ENCODE measurements at regions not wholly inside any gene's neighbourhood (a gene's known extent, or its start where the extent isn't known, plus 50 kb on each side); places are given as distances from the start of the nearest gene placed in this dataset.
A peak's percentile ranks its signal among the peaks of the same experiment; 100 is the strongest.

DNA sequence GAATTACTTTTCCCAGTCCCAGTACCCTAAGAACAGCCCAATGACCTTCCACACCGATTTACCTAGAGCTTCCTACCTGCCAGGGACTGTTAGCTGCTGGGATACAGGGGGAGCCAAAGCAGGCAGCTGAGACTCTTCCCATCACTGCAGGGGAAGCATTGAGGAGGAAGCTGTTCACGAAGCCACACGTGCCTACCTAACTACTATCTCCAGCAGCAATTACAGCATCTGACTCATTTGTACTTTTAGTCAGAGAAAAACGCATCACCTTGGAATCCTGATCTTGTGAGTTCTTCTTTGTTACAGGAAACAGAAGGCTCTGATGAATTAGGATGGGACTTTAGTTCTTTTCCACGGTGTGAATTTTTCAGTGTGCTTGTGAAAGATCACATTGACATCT lies 113.7 kb upstream of the DHX40 start:
- no peak for DNase-seq (ENCODE audit: extremely low read depth in 1 of 11, low read depth in 9 of 11, low spot score in 4 of 11)

DNA sequence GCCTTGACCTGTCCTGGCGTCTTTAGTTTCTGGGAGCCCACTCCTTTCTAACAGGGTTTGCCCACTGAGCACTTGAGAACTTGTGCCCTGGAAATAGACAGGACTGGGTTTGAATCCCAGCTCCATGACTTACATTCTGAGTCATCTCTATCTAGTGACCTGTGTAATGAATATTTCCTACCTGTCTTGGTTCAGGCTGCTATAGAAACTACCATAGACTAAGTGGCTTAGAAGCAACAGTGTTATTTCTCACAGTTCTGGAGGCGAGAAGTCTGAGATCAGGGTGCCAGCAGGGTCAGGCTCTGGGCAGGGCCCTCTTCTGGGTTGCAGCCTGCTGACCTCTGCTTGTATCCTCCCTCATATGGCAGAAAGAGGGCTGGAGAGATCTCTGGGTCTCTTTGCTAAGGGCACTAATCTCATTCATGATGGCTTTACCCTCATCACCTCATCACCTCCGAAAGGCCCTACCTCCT lies 110.7 kb upstream of the DHX40 start:
- no peak for DNase-seq (ENCODE audit: extremely low read depth in 1 of 11, low read depth in 9 of 11, low spot score in 4 of 11)

DNA sequence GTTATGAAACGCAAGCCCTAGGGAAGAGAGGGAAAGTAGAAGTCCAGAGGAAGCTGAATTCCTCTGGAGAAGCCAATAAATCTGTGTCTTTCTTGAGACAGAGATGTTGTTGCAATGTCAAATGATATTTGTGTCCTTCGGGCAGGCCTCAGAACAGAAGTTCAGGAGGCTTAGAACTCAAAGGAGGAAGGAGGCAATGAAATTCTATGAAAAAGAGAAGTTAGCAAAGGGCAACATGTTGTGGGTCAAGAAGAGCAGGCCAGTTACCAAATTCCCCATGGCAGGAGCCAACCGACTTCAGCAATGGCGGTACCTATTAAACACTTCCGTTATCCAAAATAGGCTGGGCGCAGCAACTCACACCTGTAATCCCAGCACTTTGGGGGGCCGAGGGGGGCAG lies 109.0 kb upstream of the DHX40 start:
- DNase-seq (ENCODE audit: extremely low read depth in 1 of 11, low read depth in 9 of 11, low spot score in 4 of 11) = no peak

DNA sequence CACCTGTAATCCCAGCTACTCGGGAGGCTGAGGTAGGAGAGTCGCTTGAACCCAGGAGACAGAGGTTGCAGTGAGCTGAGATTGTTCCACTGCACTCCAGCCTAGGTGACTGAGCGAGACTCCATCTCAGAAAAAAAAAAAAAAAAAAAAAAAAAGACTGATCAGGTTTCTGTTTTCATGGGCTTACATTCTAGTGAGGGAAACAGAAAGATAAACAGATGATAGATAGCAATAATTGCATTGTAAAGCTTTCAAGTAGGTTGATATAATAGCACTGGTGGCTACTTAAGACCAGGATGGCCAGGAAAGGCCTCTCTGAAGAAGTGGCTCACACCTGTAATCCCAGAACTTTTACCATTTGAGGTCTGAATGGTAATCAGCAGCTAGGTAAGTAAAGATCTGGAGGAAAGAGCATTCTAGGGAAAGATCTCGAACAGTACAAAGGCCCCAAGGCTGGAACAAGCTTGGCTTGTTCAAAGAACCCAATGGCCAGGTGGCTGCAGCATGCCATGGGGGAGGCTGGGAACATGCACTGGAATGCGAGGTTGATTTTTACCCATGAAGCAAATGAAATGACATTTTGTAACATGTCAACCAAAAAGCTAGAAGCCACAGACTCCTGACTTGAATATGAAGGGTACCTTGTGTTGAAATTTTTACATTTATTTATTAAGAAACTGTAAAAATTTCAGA lies 108.3 kb upstream of the DHX40 start:
- no peak for DNase-seq (ENCODE audit: extremely low read depth in 1 of 11, low read depth in 9 of 11, low spot score in 4 of 11)

DNA sequence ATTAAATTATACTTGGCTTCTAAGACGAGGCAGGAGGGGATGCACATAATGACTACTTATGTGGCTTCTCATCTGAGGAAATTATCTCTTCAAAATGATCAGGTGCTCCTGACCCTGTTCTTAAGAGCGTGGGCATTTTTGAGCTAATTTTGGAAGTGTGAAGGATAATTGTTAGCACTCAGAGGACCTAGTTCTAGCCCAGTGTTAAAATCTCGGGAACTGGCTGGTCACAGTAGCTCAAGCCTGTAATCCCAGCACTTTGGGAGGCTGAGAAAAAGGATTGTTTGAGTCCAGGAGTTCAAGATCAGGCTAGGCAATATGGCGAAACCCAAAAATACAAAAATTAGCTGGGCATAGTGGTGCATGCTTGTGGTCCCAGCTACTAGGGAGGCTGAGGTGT lies 103.0 kb upstream of the DHX40 start:
- no peak for DNase-seq (ENCODE audit: extremely low read depth in 1 of 11, low read depth in 9 of 11, low spot score in 4 of 11)

DNA sequence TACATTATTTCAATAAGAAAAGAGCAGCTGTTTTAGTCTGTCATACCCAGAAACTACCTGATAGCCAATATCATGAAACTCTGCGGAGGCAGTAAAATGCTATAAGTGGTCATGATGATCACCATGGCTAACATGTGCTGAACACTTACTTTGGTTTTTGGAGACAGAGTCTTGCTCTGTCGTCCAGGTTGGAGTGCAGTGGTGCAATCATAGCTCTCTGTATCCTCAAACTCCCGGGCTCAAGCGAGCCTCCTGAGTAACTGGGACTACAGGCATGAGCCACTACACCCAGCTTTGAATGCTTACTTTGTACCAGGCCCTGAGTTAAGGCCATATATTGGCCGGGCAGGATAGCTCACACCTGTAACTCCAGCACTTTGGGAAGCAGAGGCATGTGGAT lies 101.2 kb upstream of the DHX40 start:
- DNase-seq (ENCODE audit: extremely low read depth in 1 of 11, low read depth in 9 of 11, low spot score in 4 of 11) = no peak

DNA sequence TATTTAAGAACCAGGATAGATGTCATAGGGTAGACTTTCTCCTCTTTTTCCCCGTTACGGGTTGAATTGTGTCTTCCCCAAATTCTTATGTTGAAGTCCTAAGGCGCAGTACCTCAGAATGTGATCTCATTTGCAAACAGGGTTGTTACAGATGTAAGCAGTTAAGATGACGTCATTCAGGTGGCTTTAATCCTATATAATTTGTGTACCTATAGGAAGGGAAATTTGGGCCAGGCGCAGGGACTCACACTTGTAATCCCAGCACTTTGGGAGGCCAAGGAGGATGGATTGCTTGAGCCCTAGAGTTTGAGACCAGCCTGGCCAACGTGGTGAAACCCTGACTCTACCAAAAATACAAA lies 99.5 kb upstream of the DHX40 start:
- DNase-seq (ENCODE audit: extremely low read depth in 1 of 11, low read depth in 9 of 11, low spot score in 4 of 11) = no peak

DNA sequence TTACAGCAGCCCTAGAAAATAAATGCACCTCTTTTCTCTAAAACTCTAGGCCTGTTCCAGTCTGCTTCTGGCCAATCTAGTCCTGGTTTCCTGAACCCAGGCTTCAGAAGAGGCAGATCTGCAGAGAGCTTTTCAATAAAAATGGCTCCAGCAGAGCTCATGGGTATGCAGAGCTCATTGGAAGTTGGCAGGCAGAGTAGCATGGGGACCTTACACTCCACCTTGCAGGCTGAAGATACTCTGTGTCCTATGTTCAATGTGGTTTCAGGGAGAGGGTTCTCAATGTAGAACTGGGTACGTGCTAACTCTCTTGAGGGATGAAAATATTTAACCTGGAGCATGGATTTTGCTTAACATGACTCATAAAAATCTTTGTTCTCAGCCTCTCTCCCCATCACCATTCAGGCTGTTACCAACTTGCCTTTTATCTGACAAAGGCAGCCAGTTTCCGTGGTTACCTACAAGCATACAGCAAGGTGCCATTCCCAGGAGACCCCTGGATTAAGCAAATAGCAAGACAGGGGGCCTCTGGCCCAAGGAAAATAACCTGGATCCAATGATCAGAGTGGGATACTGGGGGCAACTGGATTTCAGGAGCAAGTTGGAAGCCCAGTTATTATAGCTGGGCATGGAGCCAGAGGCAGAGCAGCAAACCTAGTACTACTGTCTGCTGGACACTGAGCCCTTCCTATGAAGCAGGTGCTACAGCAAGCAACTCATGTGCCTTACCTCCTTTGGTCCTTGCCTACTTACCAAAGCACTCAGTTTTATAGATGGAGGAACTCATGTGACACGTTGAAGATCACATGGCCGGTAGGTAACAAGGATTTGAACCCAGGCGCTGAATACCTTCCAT lies 98.2 kb upstream of the DHX40 start:
- DNase-seq (ENCODE audit: extremely low read depth in 1 of 11, low read depth in 9 of 11, low spot score in 4 of 11) = no peak

DNA sequence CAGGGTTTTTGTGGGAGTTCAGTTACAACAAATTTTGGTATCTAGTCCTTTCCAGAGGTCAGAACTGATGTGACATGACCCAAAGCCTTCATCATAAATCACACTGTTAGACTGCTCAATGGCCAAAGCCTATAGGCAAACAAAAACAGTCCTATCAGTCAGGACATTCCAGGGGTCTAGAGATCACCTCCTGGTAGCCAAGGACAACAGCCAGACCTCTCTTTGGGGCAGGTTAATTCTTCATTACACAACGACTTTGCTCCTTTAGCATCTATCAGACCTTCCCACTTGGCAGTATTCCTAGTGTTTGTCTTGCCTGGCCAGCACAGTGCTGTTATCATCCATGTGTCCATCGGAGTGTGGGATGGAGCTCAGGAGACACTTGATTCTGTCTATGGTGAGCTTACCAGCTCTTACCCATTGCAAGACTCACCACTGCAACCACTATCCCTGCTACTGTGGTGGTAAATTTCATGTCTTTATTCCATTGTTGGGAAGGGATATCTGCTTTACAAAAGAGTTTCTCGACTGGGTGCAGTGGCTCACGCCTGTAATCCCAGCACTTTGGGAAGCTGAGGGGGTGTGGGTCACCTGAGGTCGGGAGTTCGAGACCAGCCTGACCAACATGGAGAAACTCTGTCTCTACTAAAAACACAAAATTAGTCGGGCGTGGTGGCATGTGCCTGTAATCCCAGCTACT lies 95.5 kb upstream of the DHX40 start:
- DNase-seq (ENCODE audit: extremely low read depth in 1 of 11, low read depth in 9 of 11, low spot score in 4 of 11) = no peak

DNA sequence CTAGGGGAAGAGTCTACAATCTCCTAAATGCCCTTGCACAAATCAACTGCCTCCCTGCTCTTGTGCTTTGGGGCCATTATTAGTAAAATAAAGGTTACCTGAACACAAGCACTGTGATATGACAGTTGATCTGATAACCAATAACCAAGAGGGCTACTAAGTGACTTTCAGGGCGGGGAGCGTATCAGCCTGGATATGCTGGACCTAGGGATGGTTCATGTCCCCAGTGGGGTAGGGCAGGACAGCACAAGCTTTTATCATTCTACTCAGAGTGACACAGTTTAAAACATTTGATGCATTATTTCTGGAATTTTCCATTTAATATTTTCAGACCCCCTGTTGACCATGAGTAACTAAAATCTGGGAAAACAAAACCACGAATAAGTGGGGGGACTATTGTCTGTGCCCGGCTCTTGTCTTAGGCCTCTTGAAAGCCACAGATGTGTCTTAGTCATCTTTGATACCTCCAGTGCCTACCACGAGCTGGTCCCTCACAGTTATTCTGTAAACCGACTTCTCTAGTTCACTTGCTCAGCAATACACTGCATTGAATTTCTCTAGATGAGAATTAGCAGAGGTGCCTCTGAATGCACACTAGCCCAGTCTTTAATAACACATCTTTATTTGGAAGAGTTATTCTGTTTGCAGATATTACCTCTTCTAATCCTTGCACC lies 94.6 kb upstream of the DHX40 start:
- no peak for DNase-seq (ENCODE audit: extremely low read depth in 1 of 11, low read depth in 9 of 11, low spot score in 4 of 11)

DNA sequence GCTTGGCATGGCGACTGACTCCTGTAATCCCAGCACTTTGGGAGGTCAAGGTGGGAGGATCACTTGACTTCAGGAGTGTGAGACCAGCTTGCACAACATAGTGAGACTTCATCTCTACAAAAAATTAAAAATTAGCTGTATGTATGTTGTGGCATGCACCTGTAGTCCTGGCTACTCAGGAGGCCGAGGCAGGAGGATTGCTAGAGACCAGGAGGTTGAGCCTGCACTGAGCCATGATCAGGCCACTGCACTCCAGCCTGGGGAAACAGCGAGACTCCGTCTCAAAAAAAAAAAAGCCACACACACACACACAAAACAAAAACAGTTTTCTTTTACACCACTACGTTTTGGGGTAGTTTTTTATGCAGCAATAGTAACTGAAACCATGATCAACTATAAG lies 89.0 kb upstream of the DHX40 start:
- DNase-seq (ENCODE audit: extremely low read depth in 1 of 11, low read depth in 9 of 11, low spot score in 4 of 11) = no peak

DNA sequence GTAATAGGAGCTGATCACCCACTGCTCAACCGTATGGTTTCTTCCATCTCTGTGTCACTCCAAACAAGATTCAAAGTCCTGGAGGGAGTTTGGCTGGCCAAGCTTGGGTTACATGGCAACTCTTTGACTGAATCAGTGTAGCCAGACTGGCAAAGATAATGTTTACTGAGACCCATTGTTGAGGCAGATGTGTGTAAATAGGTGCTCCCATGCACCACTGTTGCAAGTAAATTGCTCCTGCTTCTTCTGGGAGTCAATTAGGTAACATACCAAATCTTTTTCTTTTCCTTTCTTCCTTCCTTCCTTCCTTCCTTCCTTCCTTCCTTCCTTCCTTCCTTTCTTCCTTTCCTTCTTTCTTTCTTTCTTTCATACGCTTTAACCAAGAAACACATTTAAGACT lies 86.3 kb upstream of the DHX40 start:
- DNase-seq (ENCODE audit: extremely low read depth in 1 of 11, low read depth in 9 of 11, low spot score in 4 of 11) = no peak

DNA sequence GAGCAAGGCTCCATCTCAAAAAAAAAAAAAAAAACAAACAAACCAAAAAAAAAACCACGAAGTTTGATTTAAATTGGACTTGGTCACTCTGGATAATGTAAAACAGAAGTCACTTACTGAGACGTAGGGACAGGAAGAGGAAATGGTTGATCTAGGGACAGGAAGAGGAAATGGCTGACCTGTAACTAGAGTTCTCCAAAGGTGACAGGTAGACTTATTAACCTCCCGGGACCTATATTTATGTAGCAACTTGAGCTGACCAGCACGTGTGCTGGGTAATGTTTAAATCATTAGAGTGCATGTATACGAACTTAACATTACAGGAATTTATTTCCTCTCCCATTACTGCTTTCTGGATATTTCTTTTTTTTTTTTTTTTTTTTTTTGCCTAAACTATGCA lies 81.5 kb upstream of the DHX40 start:
- peak in 4 of 11 donors; percentile 28 to 49 (median 46) for DNase-seq (ENCODE audit: extremely low read depth in 1 of 11, low read depth in 9 of 11, low spot score in 4 of 11)

DNA sequence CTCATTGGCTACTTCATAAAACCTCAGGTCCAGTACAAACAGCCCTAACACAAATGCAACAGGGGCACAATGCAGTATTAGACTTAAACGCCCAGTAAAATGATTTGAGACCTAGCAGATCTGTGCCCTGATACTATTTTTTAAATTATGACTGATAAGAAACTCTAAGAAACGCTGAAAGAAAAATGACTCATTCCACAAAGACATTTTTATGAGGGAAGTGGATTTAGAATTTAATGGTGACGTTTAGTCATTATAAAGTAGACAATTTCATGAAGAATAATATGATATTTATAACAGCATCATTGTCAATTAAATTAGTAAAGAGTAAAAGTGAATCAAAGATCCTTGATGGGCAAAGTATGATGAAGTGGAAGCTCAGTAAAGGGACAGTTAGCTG lies 80.4 kb upstream of the DHX40 start:
- no peak for DNase-seq (ENCODE audit: extremely low read depth in 1 of 11, low read depth in 9 of 11, low spot score in 4 of 11)

DNA sequence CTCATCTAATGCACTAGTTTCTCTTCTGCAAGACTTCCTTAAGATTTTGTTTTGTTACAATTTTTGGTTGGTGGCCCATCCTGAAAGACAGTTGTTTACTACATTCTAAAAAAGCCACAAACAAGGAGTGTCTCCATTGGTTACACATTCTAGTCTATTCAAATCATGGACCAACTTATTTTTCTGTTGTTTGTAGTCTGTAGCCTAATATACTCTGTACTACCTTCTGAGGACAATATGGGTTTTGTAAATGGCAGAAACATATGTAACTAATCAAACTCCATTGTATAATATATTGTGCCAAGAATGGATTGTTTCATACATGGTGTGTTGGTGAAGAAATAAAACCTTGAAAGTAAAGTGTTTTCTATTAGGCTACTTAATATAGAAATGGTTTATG lies 79.5 kb upstream of the DHX40 start:
- DNase-seq (ENCODE audit: extremely low read depth in 1 of 11, low read depth in 9 of 11, low spot score in 4 of 11) = no peak

DNA sequence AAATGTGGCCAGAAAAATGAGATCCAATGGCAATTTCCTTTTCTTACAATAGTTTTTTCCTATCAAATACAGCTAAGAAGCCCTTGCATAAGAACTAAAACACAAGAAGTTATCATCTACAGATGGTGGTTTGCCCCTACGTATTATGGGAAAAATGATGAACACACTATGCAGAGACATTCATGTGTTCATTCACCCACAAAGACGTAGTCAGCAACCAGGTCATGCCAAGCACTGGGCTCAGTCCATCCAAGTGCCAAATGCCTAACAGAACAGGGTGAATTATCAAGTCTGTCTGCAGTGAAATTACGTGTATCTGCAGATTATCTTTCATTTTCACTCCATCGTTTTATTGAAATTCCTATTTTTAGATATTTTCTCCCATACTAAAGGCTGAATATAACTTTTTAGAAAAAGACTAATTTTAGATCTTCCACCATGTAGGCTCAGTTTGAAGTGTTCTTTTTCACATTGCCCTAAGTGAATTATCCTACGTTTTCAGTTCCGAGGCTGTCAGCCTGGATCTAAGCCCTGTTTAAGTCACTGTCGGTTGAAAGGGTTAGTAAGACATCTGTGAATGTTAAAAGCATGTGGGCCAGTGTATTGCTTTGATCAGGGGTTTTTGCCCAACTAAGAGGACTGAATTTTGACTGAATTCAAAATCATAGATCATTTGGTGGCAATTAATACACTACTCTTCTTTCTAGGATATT lies 78.1 kb upstream of the DHX40 start:
- DNase-seq (ENCODE audit: extremely low read depth in 1 of 11, low read depth in 9 of 11, low spot score in 4 of 11) = no peak

DNA sequence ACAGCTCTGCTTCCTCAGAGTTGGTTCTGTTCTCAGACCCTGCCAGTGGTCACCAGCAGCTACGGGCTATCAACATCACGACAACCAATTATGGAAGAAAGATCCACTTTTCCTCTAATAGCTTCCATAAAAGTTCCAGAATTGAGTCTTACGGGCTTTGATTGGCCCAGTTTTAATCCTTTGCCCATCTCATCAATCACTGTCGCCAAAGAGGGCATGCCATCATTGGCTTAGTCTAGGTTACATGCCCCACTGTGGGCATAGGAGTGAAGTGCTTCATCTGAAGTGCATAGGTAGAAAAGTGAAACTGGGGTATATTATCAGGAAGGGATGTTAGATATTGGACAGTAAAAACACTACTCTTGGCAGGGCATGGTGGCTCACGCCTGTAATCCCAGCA lies 76.6 kb upstream of the DHX40 start:
- DNase-seq (ENCODE audit: extremely low read depth in 1 of 11, low read depth in 9 of 11, low spot score in 4 of 11) = no peak

DNA sequence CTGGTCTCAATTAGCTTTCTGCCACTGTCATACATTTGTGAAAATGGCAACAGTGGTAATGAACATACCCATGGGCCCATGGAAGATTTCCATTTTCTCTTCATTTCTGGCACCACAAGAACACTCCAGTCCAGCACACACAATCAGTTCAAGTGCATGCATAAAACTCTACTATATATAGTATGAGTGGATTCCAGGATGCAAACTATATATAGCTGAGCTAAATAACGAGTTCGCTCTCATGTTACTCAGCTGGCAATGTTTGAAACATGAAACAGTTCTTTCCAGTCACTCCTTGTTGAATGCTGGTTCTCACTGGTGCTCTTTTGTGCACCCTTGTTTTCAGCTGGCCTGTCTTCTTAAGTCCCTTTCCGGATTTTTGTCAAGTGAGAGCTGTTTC lies 75.2 kb upstream of the DHX40 start:
- no peak for DNase-seq (ENCODE audit: extremely low read depth in 1 of 11, low read depth in 9 of 11, low spot score in 4 of 11)
